ENCODE measurements at regions not wholly inside any gene's neighbourhood (a gene's known extent, or its start where the extent isn't known, plus 50 kb on each side); places are given as distances from the start of the nearest gene placed in this dataset.
"Not testable (repeated sequence)": the region's sequence is repeated elsewhere in the genome, so short reads cannot be mapped to it uniquely, and the experiment has no call there.

GRCh38 chr20:25985597-25985996 lies 288.9 kb upstream of the ZNF337 start:
- no peak for DNase-seq
- no peaks in the 10 kb centered on the region for H3K36me3 ChIP-seq
- H3K27me3 ChIP-seq: no peaks in the 10 kb centered on the region
- H3K9me3 ChIP-seq: no peaks in the 10 kb centered on the region
- H3K4me3 ChIP-seq: no peak overlapping the region

- Histone ChIP-seq H3K27me3 (no peaks in the 10 kb centered on the region), H3K9me3 (no peaks in the 10 kb centered on the region), H3K36me3 (no peaks in the 10 kb centered on the region), H3K4me3 (peak overlapping the region; percentile 18)
- peak; percentile 39 for DNase-seq
These were observed 288.3 kb upstream of the ZNF337 start for GRCh38 chr20:25984933-25985332.

- not testable (repeated sequence) for DNase-seq, H3K4me3 ChIP-seq, H3K36me3 ChIP-seq, H3K27me3 ChIP-seq, H3K9me3 ChIP-seq
These were observed 286.0 kb upstream of the ZNF337 start for GRCh38 chr20:25982701-25983100.

GRCh38 chr20:25978450-25979190 lies 282.0 kb upstream of the ZNF337 start:
- DNase-seq, H3K36me3 ChIP-seq, H3K9me3 ChIP-seq, H3K27me3 ChIP-seq, H3K4me3 ChIP-seq: not testable (repeated sequence)

- not testable (repeated sequence) for H3K36me3 ChIP-seq, H3K9me3 ChIP-seq, H3K27me3 ChIP-seq, H3K4me3 ChIP-seq, DNase-seq
These were observed 279.2 kb upstream of the ZNF337 start for GRCh38 chr20:25975816-25976215.

- H3K36me3 ChIP-seq, H3K4me3 ChIP-seq, H3K9me3 ChIP-seq, DNase-seq, H3K27me3 ChIP-seq: not testable (repeated sequence)
These were observed 268.6 kb upstream of the ZNF337 start for GRCh38 chr20:25965203-25965602.

- not testable (repeated sequence) for H3K36me3 ChIP-seq, DNase-seq, H3K27me3 ChIP-seq, H3K9me3 ChIP-seq, H3K4me3 ChIP-seq
These were observed 257.2 kb upstream of the ZNF337 start for GRCh38 chr20:25953876-25954275.

GRCh38 chr20:25935230-25935629 lies 238.6 kb upstream of the ZNF337 start:
- DNase-seq, H3K36me3 ChIP-seq, H3K4me3 ChIP-seq, H3K27me3 ChIP-seq, H3K9me3 ChIP-seq: not testable (repeated sequence)

- H3K27me3 ChIP-seq, H3K9me3 ChIP-seq, H3K36me3 ChIP-seq, H3K4me3 ChIP-seq, DNase-seq: not testable (repeated sequence)
These were observed 236.2 kb upstream of the ZNF337 start for GRCh38 chr20:25932806-25933205.

- H3K4me3 ChIP-seq, H3K36me3 ChIP-seq, H3K27me3 ChIP-seq, DNase-seq, H3K9me3 ChIP-seq: not testable (repeated sequence)
These were observed 235.5 kb upstream of the ZNF337 start for GRCh38 chr20:25932170-25932569.

GRCh38 chr20:25902321-25902720 lies 205.7 kb upstream of the ZNF337 start:
- not testable (repeated sequence) for DNase-seq, H3K4me3 ChIP-seq, H3K36me3 ChIP-seq, H3K27me3 ChIP-seq, H3K9me3 ChIP-seq

GRCh38 chr20:25898663-25899062 lies 202.0 kb upstream of the ZNF337 start:
- H3K4me3 ChIP-seq, DNase-seq, H3K27me3 ChIP-seq, H3K36me3 ChIP-seq, H3K9me3 ChIP-seq: not testable (repeated sequence)

GRCh38 chr20:25879096-25879495 lies 182.4 kb upstream of the ZNF337 start:
- H3K4me3 ChIP-seq, H3K27me3 ChIP-seq, H3K36me3 ChIP-seq, H3K9me3 ChIP-seq, DNase-seq: not testable (repeated sequence)

GRCh38 chr20:25868650-25868979 lies 172.0 kb upstream of the ZNF337 start:
- not testable (repeated sequence) for H3K36me3 ChIP-seq, H3K4me3 ChIP-seq, H3K9me3 ChIP-seq, H3K27me3 ChIP-seq, DNase-seq

- H3K27me3 ChIP-seq: no peaks in the 10 kb centered on the region
- no peaks in the 10 kb centered on the region for H3K9me3 ChIP-seq
- H3K4me3 ChIP-seq: no peak overlapping the region
- DNase-seq: no peak
- no peaks in the 10 kb centered on the region for H3K36me3 ChIP-seq
These were observed 171.4 kb upstream of the ZNF337 start for GRCh38 chr20:25867776-25868649.

GRCh38 chr20:25867015-25867775 lies 170.5 kb upstream of the ZNF337 start:
- H3K9me3 ChIP-seq, H3K27me3 ChIP-seq, DNase-seq, H3K36me3 ChIP-seq, H3K4me3 ChIP-seq: not testable (repeated sequence)
